T-helper 17 cell (primary cell): ENCODE measurements at regions not wholly inside any gene's neighbourhood (a gene's known extent, or its start where the extent isn't known, plus 50 kb on each side); places are given as distances from the start of the nearest gene placed in this dataset.
"Not testable (repeated sequence)": the region's sequence is repeated elsewhere in the genome, so short reads cannot be mapped to it uniquely, and the experiment has no call there.

Source experiments
- ATAC-seq: fragments of 150-1000 bp; cut with Tn5 transposase; 2 replicates; pipeline ENCODE4 v1.10.0; 2021; ENCODE audit warnings: mild to moderate bottlenecking, moderate library complexity
- DNase-seq, 3 donors: peaks; one replicate each; pipeline versions ENCODE4 v3.0.0 to v3.0.0-alpha.2; 2020 to 2021
- H3K9me3 ChIP-seq: one replicate; pipeline ENCODE4 v1.7.0; 2013; ENCODE audit warnings: low read length, mild to moderate bottlenecking; ENCODE audit not compliant: control insufficient read depth, poor library complexity, severe bottlenecking
- H3K27ac Mint-ChIP-seq: one replicate; pipeline ENCODE4 v1.8.0; 2022; ENCODE audit warnings: mild to moderate bottlenecking, moderate library complexity, mixed read lengths
- H3K27me3 Mint-ChIP-seq: one replicate; pipeline ENCODE4 v1.8.0; 2022; ENCODE audit warnings: mixed read lengths
- H3K36me3 Mint-ChIP-seq: one replicate; pipeline ENCODE4 v1.8.0; 2022; ENCODE audit warnings: low read depth, mixed read lengths
- H3K4me1 Mint-ChIP-seq: one replicate; pipeline ENCODE4 v1.8.0; 2022; ENCODE audit warnings: mild to moderate bottlenecking, mixed read lengths
- H3K4me3 Mint-ChIP-seq: one replicate; pipeline ENCODE4 v1.8.0; 2022; ENCODE audit warnings: mild to moderate bottlenecking, moderate library complexity, mixed read lengths

- peaks cover 14% of the 10 kb centered on the region for H3K27me3 Mint-ChIP-seq
- H3K9me3 ChIP-seq = no peaks in the 10 kb centered on the region
- H3K36me3 Mint-ChIP-seq = peaks cover 2% of the 10 kb centered on the region
- ATAC-seq = no peak
- no peak for DNase-seq
- H3K4me3 Mint-ChIP-seq = no peak overlapping the region
- H3K27ac Mint-ChIP-seq = no peak overlapping the region
- H3K4me1 Mint-ChIP-seq = peaks cover 10% of the 10 kb centered on the region
Observed at GRCh38 chrX:1031521-1032430, 180.7 kb downstream of the CRLF2 start.

GRCh38 chrX:1029494-1029893 lies 183.0 kb downstream of the CRLF2 start:
- DNase-seq = no peak
- H3K4me1 Mint-ChIP-seq = peaks cover 10% of the 10 kb centered on the region
- H3K9me3 ChIP-seq = no peaks in the 10 kb centered on the region
- H3K27me3 Mint-ChIP-seq = peaks cover 14% of the 10 kb centered on the region
- peaks cover 2% of the 10 kb centered on the region for H3K36me3 Mint-ChIP-seq
- no peak for ATAC-seq
- no peak overlapping the region for H3K27ac Mint-ChIP-seq
- H3K4me3 Mint-ChIP-seq = no peak overlapping the region

GRCh38 chrX:1027680-1028079 lies 184.8 kb downstream of the CRLF2 start:
- no peak for DNase-seq
- Mint-ChIP-seq H3K27me3 (peaks cover 14% of the 10 kb centered on the region), H3K36me3 (peaks cover 2% of the 10 kb centered on the region), H3K4me3 (peak overlapping the region; percentile 3), H3K27ac (no peak overlapping the region), H3K4me1 (peaks cover 10% of the 10 kb centered on the region)
- no peaks in the 10 kb centered on the region for H3K9me3 ChIP-seq
- no peak for ATAC-seq

- H3K4me1 Mint-ChIP-seq = peaks cover 10% of the 10 kb centered on the region
- DNase-seq (no peak), ATAC-seq (no peak)
- H3K4me3 Mint-ChIP-seq = peak overlapping the region; percentile 57
- peaks cover 14% of the 10 kb centered on the region for H3K27me3 Mint-ChIP-seq
- H3K36me3 Mint-ChIP-seq = peaks cover 2% of the 10 kb centered on the region
- H3K9me3 ChIP-seq = no peaks in the 10 kb centered on the region
- H3K27ac Mint-ChIP-seq = no peak overlapping the region
Observed at GRCh38 chrX:1027133-1027532, 185.3 kb downstream of the CRLF2 start.

- Mint-ChIP-seq H3K36me3 (peaks cover 2% of the 10 kb centered on the region), H3K27me3 (peaks cover 14% of the 10 kb centered on the region), H3K4me1 (peaks cover 10% of the 10 kb centered on the region), H3K4me3 (peak overlapping the region; percentile 57), H3K27ac (no peak overlapping the region)
- H3K9me3 ChIP-seq = no peaks in the 10 kb centered on the region
- ATAC-seq (peak; percentile 46), DNase-seq (no peak)
Observed at GRCh38 chrX:1026263-1027015, 186.0 kb downstream of the CRLF2 start.

GRCh38 chrX:1025413-1025812 lies 187.0 kb downstream of the CRLF2 start:
- peaks cover 14% of the 10 kb centered on the region for H3K27me3 Mint-ChIP-seq
- peaks cover 10% of the 10 kb centered on the region for H3K4me1 Mint-ChIP-seq
- no peak overlapping the region for H3K4me3 Mint-ChIP-seq
- DNase-seq = no peak
- ATAC-seq = no peak
- peaks cover 2% of the 10 kb centered on the region for H3K36me3 Mint-ChIP-seq
- no peaks in the 10 kb centered on the region for H3K9me3 ChIP-seq
- no peak overlapping the region for H3K27ac Mint-ChIP-seq

GRCh38 chrX:1023676-1024075 lies 188.8 kb downstream of the CRLF2 start:
- DNase-seq (no peak), ATAC-seq (no peak)
- no peak overlapping the region for H3K4me3 Mint-ChIP-seq
- peaks cover 10% of the 10 kb centered on the region for H3K27me3 Mint-ChIP-seq
- H3K9me3 ChIP-seq = no peaks in the 10 kb centered on the region
- H3K4me1 Mint-ChIP-seq = peaks cover 10% of the 10 kb centered on the region
- H3K27ac Mint-ChIP-seq = no peak overlapping the region
- H3K36me3 Mint-ChIP-seq = peaks cover 2% of the 10 kb centered on the region

- H3K4me3 Mint-ChIP-seq, ATAC-seq, H3K27ac Mint-ChIP-seq, H3K36me3 Mint-ChIP-seq, H3K4me1 Mint-ChIP-seq, H3K27me3 Mint-ChIP-seq, DNase-seq, H3K9me3 ChIP-seq: not testable (repeated sequence)
Observed at GRCh38 chrX:1021314-1021993, 191.0 kb downstream of the CRLF2 start.

GRCh38 chrX:1020634-1021166 lies 191.7 kb downstream of the CRLF2 start:
- H3K27me3 Mint-ChIP-seq = no peaks in the 10 kb centered on the region
- H3K36me3 Mint-ChIP-seq = no peaks in the 10 kb centered on the region
- no peak overlapping the region for H3K27ac Mint-ChIP-seq
- no peaks in the 10 kb centered on the region for H3K9me3 ChIP-seq
- no peak for ATAC-seq
- H3K4me1 Mint-ChIP-seq = no peaks in the 10 kb centered on the region
- H3K4me3 Mint-ChIP-seq = no peak overlapping the region
- DNase-seq = no peak

GRCh38 chrX:1016926-1017325 lies 195.5 kb downstream of the CRLF2 start:
- not testable (repeated sequence) for H3K36me3 Mint-ChIP-seq, ATAC-seq, H3K9me3 ChIP-seq, H3K27ac Mint-ChIP-seq, H3K4me1 Mint-ChIP-seq, H3K27me3 Mint-ChIP-seq, H3K4me3 Mint-ChIP-seq, DNase-seq

- not testable (repeated sequence) for ATAC-seq, H3K4me1 Mint-ChIP-seq, H3K4me3 Mint-ChIP-seq
Observed at GRCh38 chrX:1016281-1016680, 196.2 kb downstream of the CRLF2 start.

GRCh38 chrX:1012678-1013300 lies 199.7 kb downstream of the CRLF2 start:
- Mint-ChIP-seq H3K36me3 (no peaks in the 10 kb centered on the region), H3K4me1 (no peaks in the 10 kb centered on the region), H3K27ac (no peak overlapping the region), H3K27me3 (no peaks in the 10 kb centered on the region), H3K4me3 (no peak overlapping the region)
- no peak for DNase-seq
- no peaks in the 10 kb centered on the region for H3K9me3 ChIP-seq
- no peak for ATAC-seq

More at GRCh38 chrX:1016281-1016680, 196.2 kb downstream of the CRLF2 start:
- not testable (repeated sequence) for H3K27ac Mint-ChIP-seq, H3K36me3 Mint-ChIP-seq, H3K9me3 ChIP-seq, DNase-seq, H3K27me3 Mint-ChIP-seq
